Trophoblast cell (in vitro differentiated cells and primary cell): ENCODE measurements at regions not wholly inside any gene's neighbourhood (a gene's known extent, or its start where the extent isn't known, plus 50 kb on each side); places are given as distances from the start of the nearest gene placed in this dataset.

Experiments used
- DNase-seq, 2 donors: peaks; one replicate each; pipeline ENCODE4 v3.0.0-alpha.2; 2016
- H2AFZ ChIP-seq: 2 replicates; pipeline ENCODE4 v1.6.1; 2013; ENCODE audit warnings: low read length, moderate library complexity, mild to moderate bottlenecking; ENCODE audit not compliant: insufficient read depth, poor library complexity
- H2AK5ac ChIP-seq: 2 replicates; pipeline ENCODE4 v1.6.1; 2013; ENCODE audit warnings: mild to moderate bottlenecking, low read length
- H2BK120ac ChIP-seq: 2 replicates; pipeline ENCODE4 v1.6.1; 2013; ENCODE audit warnings: low read length, mild to moderate bottlenecking, moderate library complexity; ENCODE audit not compliant: insufficient read depth, poor library complexity
- H2BK12ac ChIP-seq: 2 replicates; pipeline ENCODE4 v1.6.1; 2013; ENCODE audit warnings: mild to moderate bottlenecking, low read length, moderate library complexity
- H2BK5ac ChIP-seq: 2 replicates; pipeline ENCODE4 v1.6.1; 2013; ENCODE audit warnings: low read length, low read depth, moderate library complexity, mild to moderate bottlenecking; ENCODE audit not compliant: poor library complexity
- H3K14ac ChIP-seq: 2 replicates; pipeline ENCODE4 v1.6.1; 2013; ENCODE audit warnings: mild to moderate bottlenecking, low read length
- H3K18ac ChIP-seq: 2 replicates; pipeline ENCODE4 v1.6.1; 2013; ENCODE audit warnings: mild to moderate bottlenecking, low read length
- H3K23ac ChIP-seq: 2 replicates; pipeline ENCODE4 v1.6.1; 2013; ENCODE audit warnings: low read length
- H3K27ac ChIP-seq: 2 replicates; pipeline ENCODE4 v1.5.1; 2013; ENCODE audit warnings: low read depth, mild to moderate bottlenecking, inconsistent platforms, low read length, moderate library complexity
- H3K27me3 ChIP-seq: 2 replicates; pipeline ENCODE4 v1.6.1; 2013; ENCODE audit warnings: inconsistent platforms, mild to moderate bottlenecking, low read length, moderate library complexity; ENCODE audit not compliant: insufficient read depth
- H3K36me3 ChIP-seq, 2 experiments: 1 replicate in 1 of 2; 2 replicates in 1 of 2; pipeline ENCODE4 v1.6.1; 2013; ENCODE audit warnings: low read length in 2 of 2, mild to moderate bottlenecking in 2 of 2, moderate library complexity in 1 of 2; ENCODE audit not compliant: insufficient read depth in 2 of 2, control insufficient read depth in 1 of 2
- H3K4ac ChIP-seq: 2 replicates; pipeline ENCODE4 v1.6.1; 2013; ENCODE audit warnings: low read depth, mild to moderate bottlenecking, low read length, moderate library complexity
- H3K4me1 ChIP-seq, 2 experiments: 1 replicate in 1 of 2; 2 replicates in 1 of 2; pipeline ENCODE4 v1.6.1; 2013; ENCODE audit warnings: low read length in 2 of 2, mild to moderate bottlenecking in 2 of 2, moderate library complexity in 1 of 2; ENCODE audit not compliant: insufficient read depth in 2 of 2, control insufficient read depth in 1 of 2
- H3K4me2 ChIP-seq: 2 replicates; pipeline ENCODE4 v1.6.1; 2013; ENCODE audit warnings: inconsistent platforms, mild to moderate bottlenecking, low read length, moderate library complexity
- H3K4me3 ChIP-seq: 2 replicates; pipeline ENCODE4 v1.5.1; 2013; ENCODE audit warnings: mild to moderate bottlenecking, low read depth, low read length, inconsistent platforms
- H3K79me1 ChIP-seq: one replicate; pipeline ENCODE4 v1.6.1; 2013; ENCODE audit warnings: low read length
- H3K79me2 ChIP-seq: 2 replicates; pipeline ENCODE4 v1.6.1; 2013; ENCODE audit warnings: low read length, mild to moderate bottlenecking; ENCODE audit not compliant: control insufficient read depth, insufficient read depth, poor library complexity
- H3K9ac ChIP-seq: 2 replicates; pipeline ENCODE4 v1.6.1; 2013; ENCODE audit warnings: mild to moderate bottlenecking, low read length
- H3K9me3 ChIP-seq: 2 replicates; pipeline ENCODE4 v1.6.1; 2013; ENCODE audit warnings: low read depth, mild to moderate bottlenecking, control low read depth, inconsistent platforms, low read length; ENCODE audit not compliant: insufficient read depth
- H4K12ac ChIP-seq: 2 replicates; pipeline ENCODE4 v1.6.1; 2013; ENCODE audit warnings: low read depth, mild to moderate bottlenecking, low read length, moderate library complexity
- H4K8ac ChIP-seq: 2 replicates; pipeline ENCODE4 v1.6.1; 2013; ENCODE audit warnings: low read depth, mild to moderate bottlenecking, low read length, moderate library complexity
- H4K91ac ChIP-seq: one replicate; pipeline ENCODE4 v1.6.1; 2013; ENCODE audit warnings: low read depth, mild to moderate bottlenecking, low read length, moderate library complexity
- WGBS: extraction: QIAGEN DNeasy Blood & Tissue Kit; methylation state at CpG from one replicate; pipeline ENCODE4 v1.1.7; 2013; ENCODE audit warnings: missing lambda C conversion rate; ENCODE audit not compliant: insufficient read length, insufficient coverage; ENCODE audit errors: extremely low coverage; 5-methylcytosine and 5-hydroxymethylcytosine counted together

DNA sequence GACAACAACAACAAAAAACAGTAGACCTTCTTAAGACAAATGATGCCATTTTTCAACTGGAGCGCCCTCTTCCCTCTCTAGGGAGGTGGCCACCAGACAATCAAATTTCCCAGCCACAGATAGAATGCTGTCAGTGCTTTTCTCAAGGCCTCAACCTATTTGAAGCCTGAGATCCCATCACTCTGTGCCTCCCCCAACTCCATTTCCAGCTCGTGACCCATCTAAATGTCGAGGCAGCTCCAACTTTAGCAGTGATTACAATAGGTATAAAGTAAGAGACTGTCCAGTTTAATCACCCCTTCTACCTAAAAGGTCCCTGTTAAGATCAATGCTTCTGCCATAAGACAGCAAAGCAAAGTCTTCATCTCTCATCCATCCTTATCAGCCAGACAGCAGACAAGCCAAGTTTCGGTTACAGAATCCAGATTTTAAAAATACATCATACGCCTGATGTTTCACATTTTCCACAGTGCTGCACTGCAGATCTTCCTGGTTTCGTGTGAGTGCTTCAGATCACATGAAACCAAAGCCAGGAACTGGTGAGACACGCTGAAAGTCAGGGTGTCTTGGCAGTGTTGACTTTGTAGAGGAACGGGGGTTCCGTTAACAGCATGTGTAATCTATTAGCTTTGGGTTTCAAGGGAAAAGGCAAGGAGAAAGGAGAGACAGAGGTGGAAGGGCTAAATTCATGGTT is 447.8 kb downstream of the ENC1 start:
- Histone ChIP-seq H3K14ac (no peak overlapping the region), H3K18ac (no peak overlapping the region), H3K79me1 (no peaks in the 10 kb centered on the region), H3K4ac (no peak overlapping the region), H3K9me3 (no peaks in the 10 kb centered on the region), H3K4me2 (no peak overlapping the region), H2BK12ac (no peak overlapping the region), H4K12ac (no peak overlapping the region), H4K8ac (no peak overlapping the region), H3K79me2 (no peaks in the 10 kb centered on the region), H2BK120ac (no peak overlapping the region), H3K9ac (no peak overlapping the region), H3K27ac (no peak overlapping the region), H3K4me1 (peaks cover 0 to under 1% of the 10 kb centered on the region in 2 experiments), H3K36me3 (no peaks in the 10 kb centered on the region), H3K4me3 (no peak overlapping the region), H3K23ac (no peak overlapping the region), H2AK5ac (no peak overlapping the region), H3K27me3 (no peaks in the 10 kb centered on the region), H2BK5ac (no peak overlapping the region), H4K91ac (no peak overlapping the region), H2AFZ (no peak overlapping the region)
- DNase-seq = no peak
- WGBS = no CpG with 5 or more reads among the region's 9 CpGs

DNA sequence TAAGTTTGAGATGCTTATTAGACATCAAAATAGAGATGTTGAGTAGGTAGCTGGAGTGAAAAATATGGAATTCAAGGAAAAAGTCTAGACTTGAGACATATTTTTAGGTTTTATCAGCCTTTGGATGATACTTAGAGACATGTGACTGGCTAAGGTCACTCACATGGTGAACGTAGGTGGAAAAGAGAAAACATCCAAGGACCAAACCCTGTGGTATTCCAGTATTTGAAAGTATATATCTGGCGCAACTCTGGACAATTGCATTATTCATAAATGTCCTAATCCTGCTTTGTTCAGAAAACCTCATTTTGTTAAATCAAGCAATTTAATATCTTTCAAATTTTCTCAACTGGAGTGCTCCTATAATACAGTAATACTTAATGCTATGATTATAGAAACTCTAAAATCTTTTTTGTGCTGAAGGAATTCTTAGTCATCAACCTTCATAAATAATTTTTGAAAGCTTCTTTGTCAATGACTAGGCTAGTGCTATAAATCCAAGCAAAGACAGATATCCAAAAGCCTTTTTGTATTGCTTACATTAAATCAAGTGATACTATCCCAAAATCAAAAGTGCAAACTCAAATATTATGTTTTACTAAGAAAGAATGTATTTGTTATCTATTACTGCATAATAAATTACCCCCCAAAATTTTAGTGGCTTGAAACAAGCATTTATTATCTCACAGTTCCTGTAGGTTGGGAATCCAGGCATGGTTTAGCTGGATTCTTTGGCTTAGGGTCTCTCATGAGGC is 452.0 kb downstream of the ENC1 start:
- Histone ChIP-seq H2AK5ac (no peak overlapping the region), H2BK120ac (no peak overlapping the region), H4K12ac (no peak overlapping the region), H2AFZ (no peak overlapping the region), H3K23ac (no peak overlapping the region), H3K4me1 (peaks cover 2 to 3% of the 10 kb centered on the region in 2 experiments), H3K27me3 (no peaks in the 10 kb centered on the region), H3K36me3 (no peaks in the 10 kb centered on the region), H3K9ac (no peak overlapping the region), H4K91ac (no peak overlapping the region), H3K27ac (no peak overlapping the region), H3K79me1 (peaks cover 4% of the 10 kb centered on the region), H3K14ac (no peak overlapping the region), H3K4me3 (no peak overlapping the region), H2BK12ac (no peak overlapping the region), H3K79me2 (no peaks in the 10 kb centered on the region), H3K9me3 (no peaks in the 10 kb centered on the region), H3K18ac (no peak overlapping the region), H3K4ac (no peak overlapping the region), H2BK5ac (no peak overlapping the region), H3K4me2 (no peak overlapping the region), H4K8ac (no peak overlapping the region)
- WGBS = no CpG with 5 or more reads among the region's 2 CpGs
- DNase-seq = peak in 1 of 2 donors; percentile 16

DNA sequence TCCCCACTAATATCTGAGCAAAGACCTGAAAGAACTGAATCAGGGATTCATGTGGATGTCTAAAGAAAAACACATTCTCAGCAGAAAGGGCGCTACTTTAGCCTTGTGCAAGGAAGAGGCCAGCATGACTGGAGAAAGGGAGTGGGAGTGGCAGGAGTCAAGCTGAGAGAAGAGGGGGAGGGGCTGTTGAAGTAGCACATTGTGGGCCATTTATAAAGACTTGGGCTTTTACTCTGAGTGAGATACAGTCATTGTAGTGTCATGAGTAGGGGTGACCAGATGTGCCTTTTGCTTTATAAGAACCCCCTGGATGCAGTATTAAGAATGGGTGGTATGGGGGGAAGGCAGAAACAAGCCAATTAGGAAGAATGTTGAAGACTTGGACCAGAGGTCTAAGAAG is 452.8 kb downstream of the ENC1 start:
- Histone ChIP-seq H3K4ac (no peak overlapping the region), H3K4me2 (no peak overlapping the region), H3K4me1 (peaks cover 2 to 3% of the 10 kb centered on the region in 2 experiments), H3K36me3 (no peaks in the 10 kb centered on the region), H4K12ac (no peak overlapping the region), H3K4me3 (no peak overlapping the region), H3K79me2 (no peaks in the 10 kb centered on the region), H4K91ac (peak overlapping the region; percentile 70), H3K23ac (no peak overlapping the region), H2BK5ac (no peak overlapping the region), H3K18ac (no peak overlapping the region), H2BK120ac (peak overlapping the region; percentile 14), H3K79me1 (peaks cover 4% of the 10 kb centered on the region), H3K27me3 (no peaks in the 10 kb centered on the region), H2BK12ac (no peak overlapping the region), H3K27ac (no peak overlapping the region), H4K8ac (no peak overlapping the region), H3K9ac (no peak overlapping the region), H3K14ac (no peak overlapping the region), H2AFZ (no peak overlapping the region), H3K9me3 (no peaks in the 10 kb centered on the region), H2AK5ac (no peak overlapping the region)
- no CpG with 5 or more reads among the region's 1 CpG for WGBS
- no peak for DNase-seq

GRCh38 chr5:74186356-74187315 is 453.9 kb downstream of the ENC1 start:
- Histone ChIP-seq H3K4me1 (peaks cover 2 to 3% of the 10 kb centered on the region in 2 experiments), H3K23ac (no peak overlapping the region), H3K9me3 (no peaks in the 10 kb centered on the region), H2BK5ac (no peak overlapping the region), H3K18ac (no peak overlapping the region), H3K9ac (no peak overlapping the region), H3K14ac (no peak overlapping the region), H3K27ac (peak overlapping the region; percentile 13), H3K4ac (no peak overlapping the region), H2BK120ac (no peak overlapping the region), H4K12ac (no peak overlapping the region), H3K79me2 (no peaks in the 10 kb centered on the region), H3K27me3 (no peaks in the 10 kb centered on the region), H3K79me1 (peaks cover 4% of the 10 kb centered on the region), H2AFZ (no peak overlapping the region), H3K4me3 (no peak overlapping the region), H2BK12ac (no peak overlapping the region), H4K8ac (no peak overlapping the region), H3K36me3 (no peaks in the 10 kb centered on the region), H4K91ac (no peak overlapping the region), H3K4me2 (no peak overlapping the region), H2AK5ac (no peak overlapping the region)
- WGBS = no CpG with 5 or more reads among the region's 6 CpGs
- DNase-seq = peak; percentile 51 to 77
